Endothelial cell (in vitro differentiated cells): ENCODE measurements at regions not wholly inside any gene's neighbourhood (a gene's known extent, or its start where the extent isn't known, plus 50 kb on each side); places are given as distances from the start of the nearest gene placed in this dataset.

Experiments used
- DNase-seq: peaks from one replicate; pipeline ENCODE4 v3.0.0; 2021; ENCODE audit warnings: low spot score
- H3K27ac Mint-ChIP-seq: one replicate; pipeline ENCODE4 v1.8.0; 2021; ENCODE audit warnings: mixed read lengths, inconsistent platforms; ENCODE audit not compliant: unreplicated experiment
- H3K27me3 Mint-ChIP-seq: one replicate; pipeline ENCODE4 v1.8.0; 2021; ENCODE audit warnings: mild to moderate bottlenecking, moderate library complexity, mixed read lengths, inconsistent platforms; ENCODE audit not compliant: unreplicated experiment
- H3K36me3 Mint-ChIP-seq: one replicate; pipeline ENCODE4 v1.8.0; 2021; ENCODE audit warnings: mild to moderate bottlenecking, low read depth, mixed read lengths, inconsistent platforms; ENCODE audit not compliant: unreplicated experiment
- H3K4me1 Mint-ChIP-seq: one replicate; pipeline ENCODE4 v1.8.0; 2021; ENCODE audit warnings: mild to moderate bottlenecking, mixed read lengths, inconsistent platforms; ENCODE audit not compliant: unreplicated experiment
- H3K4me3 Mint-ChIP-seq: one replicate; pipeline ENCODE4 v1.8.0; 2021; ENCODE audit warnings: mild to moderate bottlenecking, mixed read lengths, inconsistent platforms; ENCODE audit not compliant: unreplicated experiment
- H3K9me3 Mint-ChIP-seq: one replicate; pipeline ENCODE4 v1.8.0; 2021; ENCODE audit warnings: mixed read lengths, inconsistent platforms; ENCODE audit not compliant: unreplicated experiment
- TF ChIP-seq, protein P1 (sequence below): fragments of 200-600 bp; sonication (generic); IDR thresholded peaks from one replicate; pipeline ENCODE4 v1.5.0; 2021; ENCODE audit warnings: antibody characterized with exemption; ENCODE audit not compliant: unreplicated experiment

DNA sequence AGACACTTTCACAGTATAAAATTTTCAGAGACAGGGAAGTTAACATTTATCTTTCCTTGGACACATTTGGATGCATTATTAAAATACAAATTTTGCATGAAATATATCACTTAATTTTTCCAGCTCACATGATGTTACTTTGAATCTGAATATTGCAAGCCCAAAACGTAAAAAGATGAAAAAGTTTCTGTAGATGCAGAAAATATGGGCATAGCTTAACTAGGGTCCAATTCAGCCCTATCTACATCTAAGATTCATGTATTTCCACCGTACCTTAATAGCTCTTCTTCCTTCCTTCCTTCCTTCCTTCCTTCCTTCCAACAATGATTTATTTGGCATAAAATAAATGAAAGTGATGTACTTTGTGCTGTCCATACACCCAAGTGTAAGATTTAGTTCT lies 1084.6 kb upstream of the TMEFF2 start:
- Mint-ChIP-seq H3K27ac (no peak overlapping the region), H3K9me3 (no peaks in the 10 kb centered on the region), H3K36me3 (no peaks in the 10 kb centered on the region)

DNA sequence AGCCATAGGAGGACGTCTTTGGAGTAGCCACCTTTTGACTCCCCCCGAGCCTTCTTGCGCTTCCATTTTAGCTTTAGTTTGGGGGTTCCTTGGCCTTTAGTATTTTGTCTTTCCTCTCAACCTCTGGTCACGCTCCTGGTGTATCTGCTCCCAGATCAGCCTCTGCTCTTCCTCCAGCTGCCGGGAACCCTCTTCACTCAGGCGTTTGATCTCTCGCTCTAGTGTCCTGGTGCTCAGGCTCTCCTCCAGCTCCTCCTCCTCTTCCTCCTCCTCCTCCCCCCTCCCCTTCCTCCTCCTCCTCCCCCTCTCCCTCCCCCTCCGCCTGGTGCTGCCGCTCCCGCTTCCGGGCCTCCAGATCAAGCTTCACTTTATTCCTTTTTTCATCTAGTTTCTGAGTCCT lies 1082.3 kb upstream of the TMEFF2 start:
- Mint-ChIP-seq H3K4me1 (peaks cover 4% of the 10 kb centered on the region), H3K27me3 (peaks cover 2% of the 10 kb centered on the region), H3K27ac (no peak overlapping the region), H3K4me3 (no peak overlapping the region), H3K36me3 (no peaks in the 10 kb centered on the region), H3K9me3 (no peaks in the 10 kb centered on the region)
- DNase-seq: no peak
- TF ChIP-seq, protein P1, sequence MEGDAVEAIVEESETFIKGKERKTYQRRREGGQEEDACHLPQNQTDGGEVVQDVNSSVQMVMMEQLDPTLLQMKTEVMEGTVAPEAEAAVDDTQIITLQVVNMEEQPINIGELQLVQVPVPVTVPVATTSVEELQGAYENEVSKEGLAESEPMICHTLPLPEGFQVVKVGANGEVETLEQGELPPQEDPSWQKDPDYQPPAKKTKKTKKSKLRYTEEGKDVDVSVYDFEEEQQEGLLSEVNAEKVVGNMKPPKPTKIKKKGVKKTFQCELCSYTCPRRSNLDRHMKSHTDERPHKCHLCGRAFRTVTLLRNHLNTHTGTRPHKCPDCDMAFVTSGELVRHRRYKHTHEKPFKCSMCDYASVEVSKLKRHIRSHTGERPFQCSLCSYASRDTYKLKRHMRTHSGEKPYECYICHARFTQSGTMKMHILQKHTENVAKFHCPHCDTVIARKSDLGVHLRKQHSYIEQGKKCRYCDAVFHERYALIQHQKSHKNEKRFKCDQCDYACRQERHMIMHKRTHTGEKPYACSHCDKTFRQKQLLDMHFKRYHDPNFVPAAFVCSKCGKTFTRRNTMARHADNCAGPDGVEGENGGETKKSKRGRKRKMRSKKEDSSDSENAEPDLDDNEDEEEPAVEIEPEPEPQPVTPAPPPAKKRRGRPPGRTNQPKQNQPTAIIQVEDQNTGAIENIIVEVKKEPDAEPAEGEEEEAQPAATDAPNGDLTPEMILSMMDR: no peak

More for the DNA sequence above, 1084.6 kb upstream of the TMEFF2 start:
- Mint-ChIP-seq H3K4me3 (no peak overlapping the region), H3K4me1 (peaks cover 4% of the 10 kb centered on the region), H3K27me3 (peaks cover 2% of the 10 kb centered on the region)
- DNase-seq: no peak
- TF ChIP-seq, protein P1: no peak

DNA sequence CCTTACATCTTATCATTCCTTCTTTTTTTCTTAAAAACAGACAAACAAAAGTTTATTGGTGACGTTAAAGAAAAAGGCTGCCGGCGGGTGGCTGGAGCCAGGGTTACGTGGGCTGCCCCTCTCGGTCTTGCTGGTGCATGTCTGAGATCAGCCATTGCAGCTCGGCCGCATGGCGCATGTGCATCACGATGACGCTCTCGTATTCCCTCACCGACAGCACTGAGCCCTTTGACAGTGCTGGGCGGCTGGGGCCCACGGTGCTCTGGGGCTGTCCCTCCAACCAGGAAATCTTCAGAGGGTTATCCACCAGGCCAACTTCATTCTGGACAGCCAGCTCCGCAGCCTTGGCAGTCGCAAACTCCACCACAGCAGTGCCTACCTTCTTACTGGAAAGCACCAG lies 1081.8 kb upstream of the TMEFF2 start:
- H3K4me1 Mint-ChIP-seq: peaks cover 4% of the 10 kb centered on the region
- H3K36me3 Mint-ChIP-seq: no peaks in the 10 kb centered on the region
- no peak overlapping the region for H3K27ac Mint-ChIP-seq
- TF ChIP-seq, protein P1: no peak
- no peak overlapping the region for H3K4me3 Mint-ChIP-seq
- no peak for DNase-seq
- H3K27me3 Mint-ChIP-seq: peaks cover 2% of the 10 kb centered on the region
- H3K9me3 Mint-ChIP-seq: no peaks in the 10 kb centered on the region

DNA sequence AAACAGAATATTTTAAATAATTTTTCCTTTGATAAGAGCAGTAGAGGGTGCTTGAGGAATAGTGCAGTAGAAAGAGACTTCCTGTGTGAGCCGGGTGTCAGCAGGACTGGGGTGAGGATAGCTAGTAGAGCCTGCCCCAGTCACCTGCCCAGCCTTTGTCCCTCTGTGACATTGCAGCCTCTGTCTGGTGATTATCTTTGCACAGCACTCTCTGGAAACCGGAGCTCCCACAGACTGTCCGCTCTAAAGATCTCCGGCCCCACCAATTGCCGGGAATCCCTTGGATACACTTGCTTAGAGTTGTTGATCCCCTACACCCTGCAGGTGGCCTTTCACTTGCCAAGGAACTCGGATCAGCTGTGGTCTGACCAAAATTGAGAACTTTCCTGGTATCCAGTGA lies 1081.3 kb upstream of the TMEFF2 start:
- no peaks in the 10 kb centered on the region for H3K36me3 Mint-ChIP-seq
- TF ChIP-seq, protein P1: no peak
- DNase-seq: no peak
- H3K27ac Mint-ChIP-seq: no peak overlapping the region
- peaks cover 2% of the 10 kb centered on the region for H3K27me3 Mint-ChIP-seq
- H3K4me1 Mint-ChIP-seq: peaks cover 4% of the 10 kb centered on the region
- H3K4me3 Mint-ChIP-seq: no peak overlapping the region
- H3K9me3 Mint-ChIP-seq: no peaks in the 10 kb centered on the region

DNA sequence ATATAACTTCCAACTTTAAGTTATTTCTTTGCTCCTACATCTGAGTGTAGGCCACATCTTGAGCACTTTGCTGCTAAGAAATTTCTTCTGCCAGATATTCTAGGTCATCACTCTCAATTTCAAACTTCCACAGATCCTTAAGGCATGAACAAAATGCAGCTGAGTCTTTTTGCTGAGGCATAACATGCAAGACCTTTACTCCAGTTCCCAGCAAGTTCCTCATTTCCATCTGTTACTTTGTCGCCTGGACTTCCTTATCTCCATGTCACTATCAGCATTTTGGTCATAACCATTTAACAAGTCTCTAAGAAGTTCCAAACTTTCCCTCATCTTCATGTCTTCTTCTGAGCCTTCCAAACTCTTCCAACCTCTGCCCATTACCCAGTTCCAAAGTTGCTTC lies 1077.3 kb upstream of the TMEFF2 start:
- no peaks in the 10 kb centered on the region for H3K9me3 Mint-ChIP-seq
- no peaks in the 10 kb centered on the region for H3K4me1 Mint-ChIP-seq
- peaks cover 2% of the 10 kb centered on the region for H3K27me3 Mint-ChIP-seq
- TF ChIP-seq, protein P1: no peak
- DNase-seq: no peak
- no peak overlapping the region for H3K27ac Mint-ChIP-seq
- H3K36me3 Mint-ChIP-seq: no peaks in the 10 kb centered on the region
- H3K4me3 Mint-ChIP-seq: no peak overlapping the region
